Adrenal gland (tissue), 9 donors: ENCODE measurements at regions not wholly inside any gene's neighbourhood (a gene's known extent, or its start where the extent isn't known, plus 50 kb on each side); places are given as distances from the start of the nearest gene placed in this dataset.

Experiments
- DNase-seq, 7 donors: peaks; one replicate each; pipeline ENCODE4 v3.0.0-alpha.2; 2019 to 2020
- H3K27ac ChIP-seq, 5 donors: fragments of 200-600 bp; sonication (generic) in 4 of 5; 1 replicate in 3 of 5; 2 replicates in 2 of 5; pipeline versions ENCODE4 v1.5.1 to v1.8.0; 2016 to 2020; ENCODE audit warnings: mild to moderate bottlenecking in 1 of 5
- H3K27me3 ChIP-seq: fragments of 200-600 bp; 2 replicates; pipeline ENCODE4 v1.8.0; 2021
- H3K36me3 ChIP-seq, 2 donors: fragments of 200-600 bp; replicated peaks in 1 of 2; 1 replicate in 1 of 2; 2 replicates in 1 of 2; pipeline versions ENCODE4 v1.5.1 to v1.8.0; 2018 to 2022
- H3K4me1 ChIP-seq, 2 donors: fragments of 200-600 bp; replicated peaks in 1 of 2; 1 replicate in 1 of 2; 2 replicates in 1 of 2; pipeline versions ENCODE4 v1.5.1 to v1.8.0; 2018 to 2021
- H3K4me3 ChIP-seq, 4 donors: fragments of 200-600 bp; sonication (generic) in 3 of 4; one replicate each; pipeline ENCODE4 v1.5.1; 2016 to 2018
- H3K9me3 ChIP-seq, 3 donors: fragments of 200-600 bp; sonication (generic) in 1 of 3; replicated peaks in 1 of 3; 1 replicate in 2 of 3; 2 replicates in 1 of 3; pipeline versions ENCODE4 v1.5.1 to v1.8.0; 2016 to 2021
- POLR2A ChIP-seq, 2 donors: fragments of 450-650 bp; IDR thresholded peaks; one replicate each; pipeline ENCODE4 v1.6.1; 2017; ENCODE audit warnings: antibody characterized with exemption in 2 of 2, mild to moderate bottlenecking in 2 of 2, moderate library complexity in 1 of 2
- WGBS, 4 donors: extraction: QIAGEN DNeasy Blood & Tissue Kit in 2 of 4; methylation state at CpG; one replicate each; pipeline versions ENCODE4 v1.1.5 to v1.1.7; 2013 to 2017; 5-methylcytosine and 5-hydroxymethylcytosine counted together
- intact Hi-C, 2 donors: fragments of 100-400 bp; cut with DNase I; formaldehyde crosslinking; loops; one replicate each; pipeline versions ENCODE4 v1.14.1 to v1.15.0; 2022 to 2023
- TF ChIP-seq, protein P1 (sequence below), 6 experiments: fragments of 450-650 bp in 4 of 6; fragments of 200-600 bp in 2 of 6; sonication (generic) in 1 of 6; IDR thresholded peaks; 1 replicate in 5 of 6; 2 replicates in 1 of 6; pipeline versions ENCODE4 v1.5.1 to v1.8.0; 2016 to 2021; ENCODE audit warnings: antibody characterized with exemption in 6 of 6, mild to moderate bottlenecking in 2 of 6, moderate library complexity in 1 of 6
- donor health status: healthy with polysubstance abuse.
- donor health status: Bipolar disorder and iron deficiency.
- donor health status: DM: yes; HTN: yes; CAD: no.
- donor health status: DM: no; HTN: no; CAD: no.
- donor health status: DM: no; HTN: no; CAD: no.

DNA sequence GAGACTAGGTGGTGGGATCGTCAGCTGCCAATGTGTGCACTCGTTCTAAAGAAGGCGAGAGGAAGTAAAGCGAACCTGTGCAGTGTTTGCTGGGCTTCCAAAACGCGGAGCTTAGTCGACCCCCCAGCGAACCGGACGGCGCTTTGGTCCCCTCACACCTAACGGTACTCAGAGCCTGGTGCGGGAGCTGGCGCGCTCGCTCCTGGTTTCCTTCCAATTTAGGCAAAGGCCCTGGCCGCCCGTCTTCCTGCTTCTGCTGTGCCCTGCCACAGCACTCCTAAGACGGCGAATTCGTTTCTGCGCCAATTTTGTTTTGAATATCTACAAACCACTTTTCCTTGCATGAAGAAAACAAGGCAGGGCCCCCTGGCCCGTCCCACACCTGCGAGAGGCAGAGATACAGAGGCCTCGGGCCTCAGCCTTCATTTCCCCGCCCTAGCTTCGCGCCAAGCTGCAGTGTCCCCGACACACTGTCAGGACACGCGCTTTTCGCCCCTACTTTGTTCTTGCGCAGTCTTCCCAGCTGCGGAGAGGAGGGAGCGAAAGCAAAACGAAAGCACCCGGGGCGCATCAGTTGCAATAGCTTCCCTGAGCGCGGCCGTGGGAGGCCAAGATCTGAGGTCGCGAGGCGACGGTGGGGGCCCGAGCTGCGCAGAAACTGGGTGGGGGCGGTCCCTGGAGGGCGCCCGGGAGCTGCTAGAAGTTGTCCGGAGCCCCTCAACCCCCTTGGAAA, 111.9 kb downstream of the KCNRG start:
- DNase-seq = peak in 6 of 7 donors; percentile 47 to 76 (median 50)
- peak overlapping the region in 3 of 5 donors; percentile 97 to 100 (median 99) for H3K27ac ChIP-seq
- H3K27me3 ChIP-seq = peaks cover 9% of the 10 kb centered on the region
- no peaks in the 10 kb centered on the region for H3K9me3 ChIP-seq
- peak overlapping the region in 1 of 4 donors; percentile 41 for H3K4me3 ChIP-seq
- intact Hi-C loops = loop anchor here in 1 of 2 donors (5.0 kb wide), 1 partner anchor 45 kb away; no protein-coding TSS in a partner anchor
- peaks cover 15 to 24% of the 10 kb centered on the region in 2 donors for H3K4me1 ChIP-seq
- TF ChIP-seq, protein P1, sequence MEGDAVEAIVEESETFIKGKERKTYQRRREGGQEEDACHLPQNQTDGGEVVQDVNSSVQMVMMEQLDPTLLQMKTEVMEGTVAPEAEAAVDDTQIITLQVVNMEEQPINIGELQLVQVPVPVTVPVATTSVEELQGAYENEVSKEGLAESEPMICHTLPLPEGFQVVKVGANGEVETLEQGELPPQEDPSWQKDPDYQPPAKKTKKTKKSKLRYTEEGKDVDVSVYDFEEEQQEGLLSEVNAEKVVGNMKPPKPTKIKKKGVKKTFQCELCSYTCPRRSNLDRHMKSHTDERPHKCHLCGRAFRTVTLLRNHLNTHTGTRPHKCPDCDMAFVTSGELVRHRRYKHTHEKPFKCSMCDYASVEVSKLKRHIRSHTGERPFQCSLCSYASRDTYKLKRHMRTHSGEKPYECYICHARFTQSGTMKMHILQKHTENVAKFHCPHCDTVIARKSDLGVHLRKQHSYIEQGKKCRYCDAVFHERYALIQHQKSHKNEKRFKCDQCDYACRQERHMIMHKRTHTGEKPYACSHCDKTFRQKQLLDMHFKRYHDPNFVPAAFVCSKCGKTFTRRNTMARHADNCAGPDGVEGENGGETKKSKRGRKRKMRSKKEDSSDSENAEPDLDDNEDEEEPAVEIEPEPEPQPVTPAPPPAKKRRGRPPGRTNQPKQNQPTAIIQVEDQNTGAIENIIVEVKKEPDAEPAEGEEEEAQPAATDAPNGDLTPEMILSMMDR (IDR thresholded peaks at IDR 0.05) = no peak
- no peak for TF ChIP-seq POLR2A (IDR thresholded peaks at IDR 0.05)
- no peaks in the 10 kb centered on the region for H3K36me3 ChIP-seq
- 53 to 55% (median 54%) methylated on average over 48 to 51 of the region's 51 CpGs for WGBS, 4 donors

DNA sequence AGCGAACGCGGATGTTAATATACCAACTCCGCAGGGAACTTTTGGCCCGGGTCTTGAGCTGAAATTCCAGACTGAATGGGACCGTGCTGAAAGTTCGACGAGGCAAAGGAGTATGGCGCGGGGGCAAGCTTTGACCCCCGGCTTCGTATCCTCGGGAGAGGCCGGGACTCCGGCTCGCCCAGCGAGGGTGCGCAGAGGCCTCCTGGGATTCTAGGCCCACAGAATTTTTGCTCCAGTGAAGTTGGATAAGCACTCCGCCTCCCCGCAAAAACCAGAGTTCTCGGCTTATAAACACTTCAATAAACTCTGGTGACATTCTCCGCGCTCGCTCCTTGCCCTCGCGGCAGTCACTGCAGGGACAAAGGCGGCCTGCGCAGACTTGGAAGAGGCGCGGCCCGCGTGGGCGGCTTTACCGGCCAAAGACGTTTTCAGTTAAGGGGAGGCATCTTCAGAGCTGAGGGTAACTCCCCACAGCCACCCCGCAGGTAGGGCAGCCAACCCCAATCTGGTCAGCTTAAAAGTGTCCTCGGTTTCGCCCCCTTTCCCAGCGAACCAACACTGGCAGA, 112.6 kb downstream of the KCNRG start:
- TF ChIP-seq, protein P1 (IDR thresholded peaks at IDR 0.05) = no peak
- no peak for TF ChIP-seq POLR2A (IDR thresholded peaks at IDR 0.05)
- peak in 1 of 7 donors; percentile 34 for DNase-seq
- no peaks in the 10 kb centered on the region for H3K9me3 ChIP-seq
- peaks cover 14 to 18% of the 10 kb centered on the region in 2 donors for H3K4me1 ChIP-seq
- no peaks in the 10 kb centered on the region for H3K36me3 ChIP-seq
- H3K4me3 ChIP-seq = peak overlapping the region in 1 of 4 donors; percentile 41
- peak overlapping the region in 2 of 5 donors; percentile 99 to 100 for H3K27ac ChIP-seq
- peaks cover 16% of the 10 kb centered on the region for H3K27me3 ChIP-seq
- intact Hi-C loops = loop anchor here in 1 of 2 donors (5.0 kb wide), 1 partner anchor 46 kb away; no protein-coding TSS in a partner anchor
- WGBS, 4 donors = 70 to 94% (median 72%) methylated on average over 21 to 39 of the region's 39 CpGs

DNA sequence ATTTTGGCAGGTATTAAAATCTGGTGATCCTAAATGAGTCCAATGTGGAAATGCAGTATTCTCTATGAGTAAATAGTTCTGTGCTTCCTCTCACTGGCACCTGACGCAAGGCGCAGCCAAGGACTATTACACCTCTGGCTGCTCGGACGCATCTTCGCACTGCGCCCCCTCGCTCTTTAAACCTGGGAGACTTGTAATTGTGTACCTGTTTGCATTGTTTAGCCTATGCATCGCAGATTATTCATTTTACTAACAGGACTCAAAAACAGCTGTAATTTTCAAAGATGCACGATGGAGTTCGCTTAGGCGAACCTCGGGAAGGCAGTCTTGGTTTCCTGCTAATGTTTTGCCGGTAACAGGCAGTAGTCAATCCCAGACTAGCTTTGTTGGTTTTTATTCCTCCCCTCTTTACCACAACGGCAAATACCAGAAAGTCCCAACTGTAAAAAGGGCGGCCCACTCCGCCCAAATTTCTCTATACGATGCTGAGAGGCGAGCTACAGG, 113.2 kb downstream of the KCNRG start:
- 83 to 93% (median 89%) methylated on average over 18 of the region's 18 CpGs for WGBS, 4 donors
- H3K9me3 ChIP-seq = no peaks in the 10 kb centered on the region
- no peaks in the 10 kb centered on the region for H3K36me3 ChIP-seq
- H3K4me1 ChIP-seq = peaks cover 7 to 11% of the 10 kb centered on the region in 2 donors
- intact Hi-C loops = loop anchor here in 1 of 2 donors (5.0 kb wide), 1 partner anchor 46 kb away; no protein-coding TSS in a partner anchor
- no peak overlapping the region for H3K27ac ChIP-seq
- H3K4me3 ChIP-seq = no peak overlapping the region
- DNase-seq = no peak
- no peak for TF ChIP-seq POLR2A (IDR thresholded peaks at IDR 0.05)
- TF ChIP-seq, protein P1 (IDR thresholded peaks at IDR 0.05) = no peak
- H3K27me3 ChIP-seq = peaks cover 22% of the 10 kb centered on the region

DNA sequence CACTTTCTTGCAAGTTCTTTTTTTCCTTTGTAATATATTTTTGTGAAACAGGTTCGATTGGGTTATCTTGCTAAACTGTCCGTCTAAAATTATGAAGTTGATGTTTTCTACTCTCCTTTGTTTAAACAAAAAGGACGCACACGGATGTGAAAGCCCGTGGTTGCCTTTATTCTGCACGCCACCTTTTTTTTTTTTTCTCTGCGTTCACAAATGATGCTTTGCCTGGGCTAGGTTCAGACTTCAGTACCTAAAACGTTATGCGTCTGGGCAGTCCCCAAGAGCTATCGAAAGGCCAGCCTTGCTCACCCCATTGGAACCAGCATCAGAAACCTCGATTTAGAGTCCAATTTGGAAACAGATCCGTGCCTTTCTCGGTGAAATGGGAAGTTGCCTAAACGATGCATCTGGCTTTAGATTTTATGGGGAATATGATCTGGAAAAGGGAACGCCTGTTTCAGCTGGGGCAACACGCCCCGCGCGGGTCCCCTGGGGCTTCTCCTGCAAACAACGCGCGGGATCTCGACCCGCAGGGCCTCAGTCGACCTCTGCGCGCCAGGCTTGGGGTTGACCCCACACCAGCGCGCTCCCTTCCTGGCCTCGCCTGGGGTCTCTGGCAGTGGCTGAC, 113.9 kb downstream of the KCNRG start:
- H3K36me3 ChIP-seq = no peaks in the 10 kb centered on the region
- H3K27me3 ChIP-seq = peaks cover 22% of the 10 kb centered on the region
- intact Hi-C loops = loop anchor here in 1 of 2 donors (5.0 kb wide), 1 partner anchor 47 kb away; no protein-coding TSS in a partner anchor
- no peak overlapping the region for H3K27ac ChIP-seq
- DNase-seq = no peak
- 55 to 73% (median 61%) methylated on average over 14 to 30 of the region's 30 CpGs for WGBS, 4 donors
- H3K4me3 ChIP-seq = peak overlapping the region in 2 of 4 donors; percentile 1 to 61
- TF ChIP-seq, protein P1 (IDR thresholded peaks at IDR 0.05) = no peak
- no peak for TF ChIP-seq POLR2A (IDR thresholded peaks at IDR 0.05)
- H3K4me1 ChIP-seq = peaks cover 4 to 9% of the 10 kb centered on the region in 2 donors
- H3K9me3 ChIP-seq = no peaks in the 10 kb centered on the region
